GM23338 (cell line): ENCODE measurements at regions not wholly inside any gene's neighbourhood (a gene's known extent, or its start where the extent isn't known, plus 50 kb on each side); places are given as distances from the start of the nearest gene placed in this dataset.

ENCODE experiments used
- ATAC-seq: fragments of 200-7000 bp; cut with Tn5 transposase; 3 replicates; pipeline ENCODE4 v1.9.1; 2020
- DNase-seq: peaks from one replicate; pipeline ENCODE4 v3.0.0-alpha.2; 2015; ENCODE audit warnings: low spot score
- H2AFZ ChIP-seq: fragments of 200-600 bp; sonication (generic); 2 replicates; pipeline ENCODE4 v1.8.0; 2016; ENCODE audit warnings: antibody characterized with exemption, mild to moderate bottlenecking, moderate library complexity
- H3F3A ChIP-seq: fragments of 200-600 bp; sonication (generic); replicated peaks from 2 replicates; pipeline ENCODE4 v1.8.0; 2017; ENCODE audit warnings: antibody characterized with exemption, mixed run types, low read depth
- H3K27ac ChIP-seq: fragments of 200-600 bp; sonication (generic); 2 replicates; pipeline ENCODE4 v1.6.1; 2016; ENCODE audit warnings: low read depth
- H3K27me3 ChIP-seq: fragments of 200-600 bp; sonication (generic); 2 replicates; pipeline ENCODE4 v1.8.0; 2016; ENCODE audit warnings: mild to moderate bottlenecking, mixed run types, moderate library complexity; ENCODE audit not compliant: insufficient read depth
- H3K36me3 ChIP-seq: fragments of 200-600 bp; sonication (generic); 2 replicates; pipeline ENCODE4 v1.8.0; 2016; ENCODE audit warnings: mild to moderate bottlenecking; ENCODE audit not compliant: insufficient read depth
- H3K4me1 ChIP-seq: fragments of 200-600 bp; sonication (generic); 2 replicates; pipeline ENCODE4 v1.8.0; 2016; ENCODE audit warnings: mild to moderate bottlenecking, moderate library complexity; ENCODE audit not compliant: insufficient read depth
- H3K4me2 ChIP-seq: fragments of 200-600 bp; sonication (generic); 2 replicates; pipeline ENCODE4 v1.7.1; 2017; ENCODE audit warnings: mixed run types
- H3K4me3 ChIP-seq: fragments of 200-600 bp; sonication (generic); 2 replicates; pipeline ENCODE4 v1.6.1; 2016; ENCODE audit warnings: mixed run types
- H3K79me2 ChIP-seq: fragments of 200-600 bp; sonication (generic); replicated peaks from 2 replicates; pipeline ENCODE4 v1.8.0; 2017; ENCODE audit warnings: mild to moderate bottlenecking; ENCODE audit not compliant: insufficient read depth
- H3K9me2 ChIP-seq: fragments of 200-600 bp; sonication (generic); 2 replicates; pipeline ENCODE4 v1.8.0; 2017; ENCODE audit not compliant: insufficient read depth
- H4K20me1 ChIP-seq: fragments of 200-600 bp; sonication (generic); replicated peaks from 2 replicates; pipeline ENCODE4 v1.8.0; 2017; ENCODE audit warnings: mild to moderate bottlenecking; ENCODE audit not compliant: insufficient read depth
- H3K27ac Mint-ChIP-seq: 2 replicates; pipeline ENCODE4 v1.8.0; 2020; ENCODE audit warnings: inconsistent platforms, mild to moderate bottlenecking, moderate library complexity, mixed read lengths
- H3K27me3 Mint-ChIP-seq: 3 replicates; pipeline ENCODE4 v1.8.0; 2022; ENCODE audit warnings: low read depth, mild to moderate bottlenecking, moderate library complexity, mixed read lengths, inconsistent platforms; ENCODE audit not compliant: insufficient read depth, poor library complexity
- H3K36me3 Mint-ChIP-seq: 3 replicates; pipeline ENCODE4 v1.8.0; 2021; ENCODE audit warnings: low read depth, mild to moderate bottlenecking, inconsistent platforms, moderate library complexity, mixed read lengths
- H3K4me1 Mint-ChIP-seq: 3 replicates; pipeline ENCODE4 v1.8.0; 2020; ENCODE audit warnings: mild to moderate bottlenecking, inconsistent platforms, mixed read lengths
- H3K4me3 Mint-ChIP-seq: 3 replicates; pipeline ENCODE4 v1.8.0; 2021; ENCODE audit warnings: moderate library complexity, mild to moderate bottlenecking, inconsistent platforms, mixed read lengths
- H3K9me3 Mint-ChIP-seq: 3 replicates; pipeline ENCODE4 v1.8.0; 2020; ENCODE audit warnings: moderate library complexity, mild to moderate bottlenecking, inconsistent platforms, mixed read lengths
- ETS1 ChIP-seq: IDR thresholded peaks from 2 replicates; pipeline ENCODE4 v1.6.1; 2016; ENCODE audit warnings: antibody characterized with exemption
- EZH2 ChIP-seq: fragments of 200-600 bp; sonication (generic); IDR thresholded peaks from one replicate; pipeline ENCODE4 v1.8.0; 2017; ENCODE audit warnings: antibody characterized with exemption, mild to moderate bottlenecking, low read depth; ENCODE audit not compliant: unreplicated experiment
- EZH2phosphoT487 ChIP-seq: fragments of 200-600 bp; sonication (generic); IDR thresholded peaks from one replicate; pipeline ENCODE4 v1.8.1; 2018; ENCODE audit warnings: antibody characterized with exemption; ENCODE audit not compliant: unreplicated experiment
- JUNB ChIP-seq: IDR thresholded peaks from one replicate; pipeline ENCODE4 v1.6.1; 2016; ENCODE audit warnings: antibody characterized with exemption; ENCODE audit not compliant: unreplicated experiment
- POLR2AphosphoS5 ChIP-seq: IDR thresholded peaks from 2 replicates; pipeline ENCODE4 v1.6.1; 2016; ENCODE audit warnings: antibody characterized with exemption, low read depth
- ZNF114 ChIP-seq: fragments of 250-450 bp; sonication (Bioruptor Pico); IDR thresholded peaks from 2 replicates; pipeline ENCODE4 v1.5.0; 2020; ENCODE audit warnings: mild to moderate bottlenecking, moderate library complexity
- ZNF331 ChIP-seq: fragments of 250-450 bp; sonication (Bioruptor Pico); IDR thresholded peaks from 2 replicates; pipeline ENCODE4 v1.5.0; 2020; ENCODE audit warnings: low read depth, mild to moderate bottlenecking, moderate library complexity
- TF ChIP-seq, protein P1 (sequence below), 2 experiments: fragments of 200-600 bp in 1 of 2; sonication (generic) in 1 of 2; conservative IDR thresholded peaks; 2 replicates each; pipeline versions ENCODE4 v1.5.1 to v1.6.1; 2016 to 2017; ENCODE audit warnings: antibody characterized with exemption in 2 of 2, low read depth in 2 of 2, mild to moderate bottlenecking in 2 of 2, moderate library complexity in 1 of 2
- TF ChIP-seq, protein P2 (sequence below): fragments of 250-450 bp; sonication (Bioruptor Pico); IDR thresholded peaks from 2 replicates; pipeline ENCODE4 v1.5.0; 2020; ENCODE audit warnings: mild to moderate bottlenecking, moderate library complexity

DNA sequence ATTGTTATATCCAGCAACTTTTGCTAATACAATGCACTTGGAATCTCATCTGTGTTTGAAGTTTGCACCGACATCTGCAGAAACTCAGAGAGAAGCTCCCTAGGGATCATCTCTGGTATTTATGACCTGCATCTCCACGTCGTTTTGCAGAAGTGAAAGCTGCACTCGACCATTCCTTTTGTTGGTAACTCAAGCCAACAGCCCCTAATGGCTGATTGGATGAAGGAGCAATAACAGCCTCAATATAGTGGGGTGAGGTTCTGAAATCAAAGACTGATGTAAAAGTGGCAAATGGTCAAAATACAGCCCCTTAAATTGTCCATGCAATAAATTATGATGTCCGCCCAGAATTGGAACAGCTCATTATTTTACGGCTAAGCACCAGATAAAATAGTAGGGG, 344.2 kb upstream of the KAZN start:
- peaks cover 24% of the 10 kb centered on the region for H3K4me1 ChIP-seq
- no peaks in the 10 kb centered on the region for H3K9me2 ChIP-seq
- DNase-seq (no peak), ATAC-seq (no peak)
- Mint-ChIP-seq H3K9me3 (peaks cover 3% of the 10 kb centered on the region; the same call in 1 of the 3 replicates), H3K4me1 (peaks cover 16% of the 10 kb centered on the region), H3K36me3 (peaks cover 3% of the 10 kb centered on the region; the same call in 1 of the 3 replicates), H3K4me3 (no peak overlapping the region), H3K27me3 (no peaks in the 10 kb centered on the region), H3K27ac (no peak overlapping the region)
- no peaks in the 10 kb centered on the region for H4K20me1 ChIP-seq
- H3K4me3 ChIP-seq, result no peak overlapping the region
- no peak overlapping the region for H2AFZ ChIP-seq
- no peaks in the 10 kb centered on the region for H3K27me3 ChIP-seq
- H3K27ac ChIP-seq, result no peak overlapping the region
- H3K36me3 ChIP-seq, result no peaks in the 10 kb centered on the region
- TF ChIP-seq ETS1 (no peak), POLR2AphosphoS5 (no peak), ZNF114 (CRISPR knock-in tag) (no peak), JUNB (no peak), EZH2 (no peak)
- TF ChIP-seq, protein P1, sequence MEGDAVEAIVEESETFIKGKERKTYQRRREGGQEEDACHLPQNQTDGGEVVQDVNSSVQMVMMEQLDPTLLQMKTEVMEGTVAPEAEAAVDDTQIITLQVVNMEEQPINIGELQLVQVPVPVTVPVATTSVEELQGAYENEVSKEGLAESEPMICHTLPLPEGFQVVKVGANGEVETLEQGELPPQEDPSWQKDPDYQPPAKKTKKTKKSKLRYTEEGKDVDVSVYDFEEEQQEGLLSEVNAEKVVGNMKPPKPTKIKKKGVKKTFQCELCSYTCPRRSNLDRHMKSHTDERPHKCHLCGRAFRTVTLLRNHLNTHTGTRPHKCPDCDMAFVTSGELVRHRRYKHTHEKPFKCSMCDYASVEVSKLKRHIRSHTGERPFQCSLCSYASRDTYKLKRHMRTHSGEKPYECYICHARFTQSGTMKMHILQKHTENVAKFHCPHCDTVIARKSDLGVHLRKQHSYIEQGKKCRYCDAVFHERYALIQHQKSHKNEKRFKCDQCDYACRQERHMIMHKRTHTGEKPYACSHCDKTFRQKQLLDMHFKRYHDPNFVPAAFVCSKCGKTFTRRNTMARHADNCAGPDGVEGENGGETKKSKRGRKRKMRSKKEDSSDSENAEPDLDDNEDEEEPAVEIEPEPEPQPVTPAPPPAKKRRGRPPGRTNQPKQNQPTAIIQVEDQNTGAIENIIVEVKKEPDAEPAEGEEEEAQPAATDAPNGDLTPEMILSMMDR (conservative IDR thresholded peaks at IDR 0.05; ENCODE audit: low read depth in 2 of 2), result no peak
- H3K79me2 ChIP-seq, result no peaks in the 10 kb centered on the region
- no peak overlapping the region for H3K4me2 ChIP-seq
- H3F3A ChIP-seq, result no peaks in the 10 kb centered on the region

DNA sequence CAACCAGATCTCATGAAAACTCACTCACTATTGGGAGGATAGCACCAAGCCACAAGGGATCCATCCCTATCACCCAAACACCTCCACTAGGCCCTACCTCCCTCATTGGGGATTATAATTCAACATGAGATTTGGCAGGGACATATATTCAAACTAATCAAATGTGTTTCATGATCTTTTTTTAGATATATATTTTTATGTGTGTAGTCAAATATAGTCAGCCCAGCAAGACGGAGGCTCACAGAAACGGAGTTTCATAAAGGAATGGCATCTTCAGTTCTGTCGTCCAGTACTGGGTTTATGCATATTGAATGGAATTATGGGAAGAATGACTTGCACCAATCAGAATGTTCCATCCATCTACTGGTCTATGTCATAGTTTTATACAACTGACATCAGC, 343.3 kb upstream of the KAZN start:
- H3F3A ChIP-seq, result no peaks in the 10 kb centered on the region
- H3K4me3 ChIP-seq, result no peak overlapping the region
- no peaks in the 10 kb centered on the region for H3K27me3 ChIP-seq
- Mint-ChIP-seq H3K4me3 (no peak overlapping the region), H3K27ac (no peak overlapping the region), H3K9me3 (peaks cover 3% of the 10 kb centered on the region; the same call in 1 of the 3 replicates), H3K4me1 (peaks cover 10% of the 10 kb centered on the region), H3K27me3 (peaks cover 2% of the 10 kb centered on the region), H3K36me3 (peaks cover 3% of the 10 kb centered on the region; the same call in 1 of the 3 replicates)
- no peaks in the 10 kb centered on the region for H4K20me1 ChIP-seq
- H3K36me3 ChIP-seq, result no peaks in the 10 kb centered on the region
- no peak overlapping the region for H3K4me2 ChIP-seq
- H2AFZ ChIP-seq, result no peak overlapping the region
- ATAC-seq (no peak), DNase-seq (no peak)
- no peaks in the 10 kb centered on the region for H3K9me2 ChIP-seq
- H3K79me2 ChIP-seq, result no peaks in the 10 kb centered on the region
- peaks cover 14% of the 10 kb centered on the region for H3K4me1 ChIP-seq
- no peak overlapping the region for H3K27ac ChIP-seq
- TF ChIP-seq ZNF114 (CRISPR knock-in tag) (no peak), EZH2phosphoT487 (no peak), EZH2 (no peak), ZNF331 (CRISPR knock-in tag) (no peak), ETS1 (no peak), POLR2AphosphoS5 (no peak)
- TF ChIP-seq, protein P2, sequence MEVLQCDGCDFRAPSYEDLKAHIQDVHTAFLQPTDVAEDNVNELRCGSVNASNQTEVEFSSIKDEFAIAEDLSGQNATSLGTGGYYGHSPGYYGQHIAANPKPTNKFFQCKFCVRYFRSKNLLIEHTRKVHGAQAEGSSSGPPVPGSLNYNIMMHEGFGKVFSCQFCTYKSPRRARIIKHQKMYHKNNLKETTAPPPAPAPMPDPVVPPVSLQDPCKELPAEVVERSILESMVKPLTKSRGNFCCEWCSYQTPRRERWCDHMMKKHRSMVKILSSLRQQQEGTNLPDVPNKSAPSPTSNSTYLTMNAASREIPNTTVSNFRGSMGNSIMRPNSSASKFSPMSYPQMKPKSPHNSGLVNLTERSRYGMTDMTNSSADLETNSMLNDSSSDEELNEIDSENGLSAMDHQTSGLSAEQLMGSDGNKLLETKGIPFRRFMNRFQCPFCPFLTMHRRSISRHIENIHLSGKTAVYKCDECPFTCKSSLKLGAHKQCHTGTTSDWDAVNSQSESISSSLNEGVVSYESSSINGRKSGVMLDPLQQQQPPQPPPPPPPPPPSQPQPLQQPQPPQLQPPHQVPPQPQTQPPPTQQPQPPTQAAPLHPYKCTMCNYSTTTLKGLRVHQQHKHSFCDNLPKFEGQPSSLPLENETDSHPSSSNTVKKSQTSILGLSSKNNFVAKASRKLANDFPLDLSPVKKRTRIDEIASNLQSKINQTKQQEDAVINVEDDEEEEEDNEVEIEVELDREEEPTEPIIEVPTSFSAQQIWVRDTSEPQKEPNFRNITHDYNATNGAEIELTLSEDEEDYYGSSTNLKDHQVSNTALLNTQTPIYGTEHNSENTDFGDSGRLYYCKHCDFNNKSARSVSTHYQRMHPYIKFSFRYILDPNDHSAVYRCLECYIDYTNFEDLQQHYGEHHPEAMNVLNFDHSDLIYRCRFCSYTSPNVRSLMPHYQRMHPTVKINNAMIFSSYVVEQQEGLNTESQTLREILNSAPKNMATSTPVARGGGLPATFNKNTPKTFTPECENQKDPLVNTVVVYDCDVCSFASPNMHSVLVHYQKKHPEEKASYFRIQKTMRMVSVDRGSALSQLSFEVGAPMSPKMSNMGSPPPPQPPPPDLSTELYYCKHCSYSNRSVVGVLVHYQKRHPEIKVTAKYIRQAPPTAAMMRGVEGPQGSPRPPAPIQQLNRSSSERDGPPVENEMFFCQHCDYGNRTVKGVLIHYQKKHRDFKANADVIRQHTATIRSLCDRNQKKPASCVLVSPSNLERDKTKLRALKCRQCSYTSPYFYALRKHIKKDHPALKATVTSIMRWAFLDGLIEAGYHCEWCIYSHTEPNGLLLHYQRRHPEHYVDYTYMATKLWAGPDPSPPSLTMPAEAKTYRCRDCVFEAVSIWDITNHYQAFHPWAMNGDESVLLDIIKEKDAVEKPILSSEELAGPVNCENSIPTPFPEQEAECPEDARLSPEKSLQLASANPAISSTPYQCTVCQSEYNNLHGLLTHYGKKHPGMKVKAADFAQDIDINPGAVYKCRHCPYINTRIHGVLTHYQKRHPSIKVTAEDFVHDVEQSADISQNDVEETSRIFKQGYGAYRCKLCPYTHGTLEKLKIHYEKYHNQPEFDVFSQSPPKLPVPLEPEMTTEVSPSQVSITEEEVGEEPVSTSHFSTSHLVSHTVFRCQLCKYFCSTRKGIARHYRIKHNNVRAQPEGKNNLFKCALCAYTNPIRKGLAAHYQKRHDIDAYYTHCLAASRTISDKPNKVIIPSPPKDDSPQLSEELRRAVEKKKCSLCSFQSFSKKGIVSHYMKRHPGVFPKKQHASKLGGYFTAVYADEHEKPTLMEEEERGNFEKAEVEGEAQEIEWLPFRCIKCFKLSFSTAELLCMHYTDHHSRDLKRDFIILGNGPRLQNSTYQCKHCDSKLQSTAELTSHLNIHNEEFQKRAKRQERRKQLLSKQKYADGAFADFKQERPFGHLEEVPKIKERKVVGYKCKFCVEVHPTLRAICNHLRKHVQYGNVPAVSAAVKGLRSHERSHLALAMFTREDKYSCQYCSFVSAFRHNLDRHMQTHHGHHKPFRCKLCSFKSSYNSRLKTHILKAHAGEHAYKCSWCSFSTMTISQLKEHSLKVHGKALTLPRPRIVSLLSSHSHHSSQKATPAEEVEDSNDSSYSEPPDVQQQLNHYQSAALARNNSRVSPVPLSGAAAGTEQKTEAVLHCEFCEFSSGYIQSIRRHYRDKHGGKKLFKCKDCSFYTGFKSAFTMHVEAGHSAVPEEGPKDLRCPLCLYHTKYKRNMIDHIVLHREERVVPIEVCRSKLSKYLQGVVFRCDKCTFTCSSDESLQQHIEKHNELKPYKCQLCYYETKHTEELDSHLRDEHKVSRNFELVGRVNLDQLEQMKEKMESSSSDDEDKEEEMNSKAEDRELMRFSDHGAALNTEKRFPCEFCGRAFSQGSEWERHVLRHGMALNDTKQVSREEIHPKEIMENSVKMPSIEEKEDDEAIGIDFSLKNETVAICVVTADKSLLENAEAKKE (CRISPR knock-in tag), result no peak
